Renal cortical epithelial cell (primary cell): ENCODE measurements at regions not wholly inside any gene's neighbourhood (a gene's known extent, or its start where the extent isn't known, plus 50 kb on each side); places are given as distances from the start of the nearest gene placed in this dataset.

Experiments used
- DNase-seq: peaks from one replicate; pipeline ENCODE4 v3.0.0-alpha.2; 2011; ENCODE audit warnings: low read depth

DNA sequence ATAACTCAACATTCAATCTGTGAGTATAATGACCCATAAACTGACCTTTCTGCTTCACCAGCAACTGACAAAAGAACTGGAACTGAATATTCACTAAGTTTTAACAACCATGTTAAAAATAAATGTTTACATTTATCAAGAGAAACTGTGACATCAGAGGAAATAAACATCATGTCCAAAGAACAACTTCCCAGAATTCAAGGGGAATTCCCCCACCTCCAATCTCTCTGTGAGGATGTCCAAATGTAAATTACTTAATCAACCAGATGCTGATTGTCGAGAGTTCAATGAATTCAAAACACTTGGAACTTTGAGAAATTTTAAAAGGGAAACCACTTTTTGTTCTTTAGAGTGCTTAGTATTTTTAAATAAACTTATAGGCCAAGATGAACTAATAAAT, 365.6 kb upstream of the ADGRL2 start:
- no peak for DNase-seq

DNA sequence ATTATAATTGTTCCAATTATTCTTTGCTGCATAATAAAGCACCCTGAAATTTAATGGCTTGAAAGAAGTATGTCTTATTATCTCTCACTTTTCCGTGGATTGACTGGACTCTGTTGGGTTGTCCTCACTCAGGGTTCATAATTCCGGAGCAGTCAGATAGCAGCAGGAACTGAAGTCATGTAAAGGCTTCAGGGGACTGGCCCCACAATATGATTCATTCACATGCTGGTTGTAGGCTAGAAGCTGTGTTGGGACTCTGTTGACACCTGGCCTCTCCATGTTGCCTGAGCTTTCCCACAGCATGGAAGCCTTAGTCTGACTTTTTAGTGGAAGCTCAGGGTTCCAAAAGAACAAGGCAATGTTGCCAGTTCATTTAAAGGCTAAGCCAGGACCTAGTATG, 367.1 kb upstream of the ADGRL2 start:
- DNase-seq: no peak

DNA sequence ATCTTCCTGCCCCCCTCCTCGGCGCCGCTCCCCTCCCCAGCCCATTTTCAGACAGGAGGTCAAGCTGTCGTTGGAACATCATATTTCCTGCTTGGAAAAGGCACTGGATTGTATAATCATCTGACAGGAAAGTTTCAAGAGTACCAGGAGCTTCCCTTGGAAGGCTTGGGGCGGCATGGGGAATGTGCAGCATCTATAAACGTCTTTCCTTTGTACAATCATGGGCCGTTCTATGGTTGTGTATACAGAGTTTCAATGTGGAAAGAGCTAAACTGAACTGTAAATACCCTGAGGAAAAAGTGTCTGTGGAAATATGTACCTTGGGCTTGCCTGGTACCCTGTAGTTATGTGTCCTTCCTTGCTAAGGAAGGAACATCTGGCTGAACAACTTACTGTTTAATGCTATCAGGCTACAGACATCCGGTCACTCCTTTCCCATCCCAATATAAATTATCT, 368.1 kb upstream of the ADGRL2 start:
- DNase-seq: no peak

DNA sequence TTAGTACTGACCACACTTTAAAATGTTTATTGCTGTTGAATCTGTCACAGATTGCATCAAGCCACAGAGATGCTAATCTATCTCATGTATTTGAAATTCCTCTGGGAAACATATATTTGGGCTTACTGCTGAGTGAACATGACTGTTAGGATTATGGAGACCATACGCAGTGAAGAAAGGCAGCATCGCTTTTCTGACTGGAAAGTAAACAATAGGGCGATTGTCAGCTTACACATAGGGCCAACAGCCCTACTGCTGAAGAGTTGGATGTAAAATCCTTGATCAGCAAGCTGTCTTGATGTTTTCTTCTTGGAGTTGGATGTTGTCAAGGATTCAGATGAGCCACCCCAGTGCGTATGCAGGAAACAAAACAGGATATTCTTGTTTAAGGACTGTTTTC, 368.7 kb upstream of the ADGRL2 start:
- no peak for DNase-seq

DNA sequence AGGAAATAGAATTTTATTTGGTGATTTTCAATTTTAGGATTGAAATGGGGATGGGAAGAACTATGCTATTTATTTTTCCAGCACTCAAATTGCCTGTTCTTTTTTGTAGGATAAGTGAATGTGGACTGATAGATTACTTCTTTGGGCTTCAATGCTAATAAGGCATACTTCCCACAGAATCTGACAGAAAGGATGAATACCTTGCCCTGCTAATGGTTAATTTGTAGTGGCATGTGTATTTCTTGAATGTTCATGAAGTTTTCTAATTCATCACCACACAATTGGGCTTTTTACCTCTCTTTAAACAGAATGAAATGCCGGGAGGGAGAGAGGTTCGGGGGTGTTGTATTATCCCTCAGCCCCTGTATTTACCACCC, 369.1 kb upstream of the ADGRL2 start:
- no peak for DNase-seq

DNA sequence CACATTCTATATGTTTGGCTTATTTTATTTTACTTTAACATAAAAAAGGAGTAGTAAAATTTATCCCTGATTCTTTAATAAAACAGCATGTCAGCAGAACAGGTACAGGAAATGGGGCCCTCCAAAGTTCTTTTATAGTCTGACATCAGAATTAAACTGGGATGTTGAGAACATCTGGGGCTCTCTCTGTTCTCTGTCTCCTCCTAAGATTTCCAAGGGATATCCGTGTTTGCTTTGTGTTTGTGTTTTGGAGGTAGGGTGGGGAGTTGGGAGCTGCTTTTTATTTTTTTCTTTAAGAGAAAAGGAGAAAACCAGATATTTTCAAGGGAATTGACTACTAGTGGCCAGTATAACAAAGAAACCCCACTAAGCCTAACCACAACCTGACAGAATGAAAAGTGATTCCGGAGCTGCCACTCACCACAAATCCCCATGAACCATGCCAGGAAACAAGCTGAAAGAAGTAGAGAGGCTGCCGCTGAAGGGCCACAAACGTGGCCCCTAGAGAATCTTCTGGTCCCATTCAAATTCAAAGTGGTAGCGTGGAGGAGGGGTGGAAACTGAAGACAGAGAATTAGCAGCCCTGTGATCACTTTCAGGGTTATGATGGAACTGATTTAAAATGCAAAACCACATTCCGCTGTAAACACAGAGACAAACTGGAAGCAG, 369.6 kb upstream of the ADGRL2 start:
- peak; percentile 38 for DNase-seq

DNA sequence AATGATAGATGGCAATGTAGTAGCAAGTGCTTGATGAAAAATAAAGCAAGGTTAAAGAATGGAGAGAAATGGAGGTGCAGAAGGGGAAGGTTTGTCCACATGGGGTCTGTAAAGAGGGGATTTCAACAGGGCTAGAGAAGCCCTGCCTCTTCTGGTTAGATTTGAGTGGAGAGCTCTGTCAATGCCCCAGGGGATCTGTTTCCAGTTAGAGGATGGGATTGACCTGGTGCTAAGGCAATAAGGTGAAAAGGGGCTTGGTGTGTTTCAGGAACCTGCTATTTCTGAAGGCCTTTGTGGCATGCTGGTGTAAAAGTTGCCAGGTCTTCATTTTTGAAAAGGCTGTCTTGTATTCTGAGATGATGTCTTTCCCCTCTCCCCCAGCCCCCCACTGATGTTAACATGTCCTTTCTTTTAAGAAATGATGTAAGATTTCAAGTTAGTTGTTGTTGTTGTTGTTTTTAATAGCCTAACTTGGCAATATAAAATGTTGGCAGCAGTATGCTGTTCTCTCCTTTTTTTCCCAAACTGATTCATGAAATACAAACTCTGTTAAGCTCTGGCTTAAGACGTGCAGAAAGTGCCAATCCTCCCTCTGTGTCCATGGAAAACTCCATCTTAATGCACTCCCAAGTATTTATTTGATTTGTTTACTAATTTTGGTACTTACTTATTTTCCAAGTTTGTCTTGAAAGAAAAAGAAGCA, 370.3 kb upstream of the ADGRL2 start:
- DNase-seq: no peak

DNA sequence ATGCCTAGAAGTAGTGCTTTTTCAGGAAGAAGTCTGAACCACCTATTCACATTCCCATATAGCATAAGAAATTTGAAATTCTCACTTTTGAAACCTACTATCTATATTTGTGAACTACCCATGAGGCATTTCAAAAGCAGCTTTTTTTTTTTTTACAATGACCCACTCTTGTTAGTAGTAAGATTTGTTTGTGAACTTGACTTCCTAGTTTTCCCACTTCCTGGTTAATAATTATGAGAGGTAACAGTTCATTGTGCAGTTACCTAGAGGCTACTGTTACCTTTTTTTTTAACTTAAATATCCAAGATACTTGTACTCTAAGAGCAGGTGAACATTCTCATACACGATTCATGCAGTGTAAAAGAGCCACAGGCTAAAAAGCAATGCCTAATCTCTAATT, 371.7 kb upstream of the ADGRL2 start:
- DNase-seq: peak; percentile 93

DNA sequence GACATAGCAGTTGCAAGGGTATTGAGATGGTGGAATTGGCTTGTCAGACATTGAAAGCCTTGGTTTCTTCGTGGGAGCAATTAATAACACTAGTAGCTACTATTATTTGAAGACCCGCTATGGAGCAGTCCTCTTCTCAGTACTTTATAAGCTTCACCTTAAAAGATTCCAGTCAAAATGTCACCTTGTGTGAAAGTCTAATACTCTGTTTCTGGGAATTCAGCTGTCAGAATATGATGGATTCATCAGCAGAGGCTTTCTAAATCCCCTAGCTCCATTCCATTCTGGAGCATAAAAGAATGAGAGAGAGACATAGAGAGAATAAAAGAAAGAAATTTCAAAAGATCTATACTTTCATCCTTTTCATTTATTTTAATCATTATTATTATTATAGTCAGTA, 375.9 kb upstream of the ADGRL2 start:
- no peak for DNase-seq

DNA sequence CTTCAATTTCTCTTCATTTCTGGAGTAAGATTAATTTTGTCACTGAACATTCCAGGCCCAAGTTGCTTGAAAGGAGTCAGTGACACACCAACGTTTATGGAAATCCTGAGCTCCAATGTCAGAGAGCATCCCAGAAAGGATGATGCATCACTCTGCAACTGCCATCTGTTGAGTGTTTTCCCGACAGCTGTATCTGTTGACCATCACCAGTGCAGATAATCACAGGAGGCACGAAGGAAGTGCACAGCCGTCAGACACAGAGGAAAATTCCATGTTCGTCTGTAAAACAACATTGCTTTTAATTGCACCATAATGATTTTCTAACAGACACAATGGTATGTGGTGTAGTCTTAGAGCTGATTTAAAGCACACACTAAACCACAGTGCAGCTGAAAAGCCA, 376.7 kb upstream of the ADGRL2 start:
- DNase-seq: no peak

DNA sequence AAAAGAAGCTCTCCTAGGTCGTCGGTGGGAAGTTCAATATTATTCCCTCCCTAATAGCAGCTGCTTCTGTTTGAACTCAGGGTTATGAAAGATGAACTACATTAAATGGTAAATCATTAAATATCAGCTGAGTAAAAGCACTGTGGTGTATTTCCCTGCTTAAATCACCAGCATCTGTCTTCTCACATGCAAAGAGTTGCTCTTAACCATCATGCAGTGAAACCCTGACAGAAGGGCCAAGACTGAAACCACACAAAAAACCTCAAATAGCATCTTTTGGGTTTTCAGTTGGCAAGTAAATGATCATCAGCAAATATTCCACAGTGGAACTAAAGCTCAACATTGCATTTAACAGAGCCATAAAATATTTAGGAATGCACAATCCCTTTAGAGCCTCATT, 380.0 kb upstream of the ADGRL2 start:
- DNase-seq: no peak

DNA sequence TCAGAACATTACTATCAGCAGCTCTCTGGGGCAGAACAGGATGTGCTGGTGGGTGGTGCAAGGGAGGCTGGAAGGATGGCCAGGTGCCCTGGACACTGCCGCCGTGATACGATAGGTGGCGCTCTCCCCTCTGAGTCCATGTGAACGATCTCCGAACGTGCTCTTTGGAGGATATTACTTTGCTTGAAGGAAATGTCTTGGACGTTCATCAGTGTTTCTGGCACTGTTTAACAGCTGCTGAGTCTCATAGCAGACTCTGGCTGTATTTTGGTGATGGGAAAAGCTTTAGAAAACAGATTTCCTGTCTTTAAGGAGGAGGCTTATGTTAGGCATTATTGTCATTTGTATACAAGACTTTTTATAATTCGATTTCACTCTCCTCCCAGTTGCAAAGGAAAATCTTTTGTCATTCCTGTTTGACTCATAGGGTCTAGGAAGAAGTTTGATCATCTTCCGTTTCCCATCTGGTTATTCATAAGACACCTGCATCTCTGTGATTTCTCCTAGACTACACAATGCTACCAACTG, 386.2 kb upstream of the ADGRL2 start:
- DNase-seq: peak; percentile 49

DNA sequence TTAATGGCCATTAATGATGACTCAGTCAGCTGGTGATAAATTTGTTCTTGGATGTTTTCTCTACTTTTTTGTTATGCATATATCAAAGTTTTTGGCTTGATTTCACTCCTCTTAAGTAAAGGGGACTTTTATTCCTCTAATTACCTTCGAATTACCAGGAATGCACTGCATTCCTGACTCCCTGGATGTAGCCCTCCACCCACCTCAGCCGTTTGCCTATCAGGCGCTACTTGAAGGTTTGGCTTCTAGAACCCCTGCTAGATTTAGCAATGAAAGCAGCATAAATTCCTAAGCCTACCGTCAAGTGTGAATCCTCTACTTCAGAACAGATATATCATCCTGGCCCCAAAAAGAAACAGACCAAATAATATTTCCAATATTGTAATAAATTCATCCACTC, 387.8 kb upstream of the ADGRL2 start:
- no peak for DNase-seq

DNA sequence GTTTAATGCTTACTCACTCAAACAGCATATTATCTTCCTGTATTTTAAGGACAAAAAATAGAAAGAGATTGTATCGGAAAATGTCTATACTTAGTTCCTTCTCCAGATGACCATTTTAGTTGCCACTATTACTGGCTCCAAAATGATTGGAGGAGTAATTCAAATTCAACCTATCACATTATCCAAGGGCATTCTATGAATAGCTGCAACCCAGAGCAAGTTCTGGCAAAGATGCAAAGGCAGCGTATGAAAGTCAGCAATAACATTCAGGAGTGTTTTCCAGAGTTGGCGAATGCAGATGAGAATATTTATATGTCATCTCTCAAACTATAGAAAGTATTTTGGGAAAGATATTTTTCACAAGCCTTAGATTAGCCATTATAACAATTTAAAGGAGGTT, 389.8 kb upstream of the ADGRL2 start:
- DNase-seq: no peak

DNA sequence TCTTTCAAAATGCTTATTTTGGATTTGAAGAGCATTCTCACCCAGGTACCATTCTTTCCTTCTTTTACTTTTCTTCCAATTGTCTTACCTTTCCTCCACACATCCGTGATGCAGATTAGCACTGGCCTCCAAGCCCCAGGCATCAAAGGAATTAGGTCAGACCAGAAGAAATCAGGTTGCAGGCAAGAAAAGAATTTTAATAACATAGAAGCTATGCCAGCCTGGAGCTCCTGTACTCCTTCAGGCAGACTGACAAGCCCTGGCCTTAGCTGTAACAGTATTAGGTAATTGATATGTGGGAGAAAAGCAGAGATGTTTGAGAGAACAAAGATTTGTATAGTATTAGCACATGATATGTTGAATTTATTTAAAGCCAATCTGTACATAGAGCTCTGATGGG, 390.4 kb upstream of the ADGRL2 start:
- DNase-seq: no peak

DNA sequence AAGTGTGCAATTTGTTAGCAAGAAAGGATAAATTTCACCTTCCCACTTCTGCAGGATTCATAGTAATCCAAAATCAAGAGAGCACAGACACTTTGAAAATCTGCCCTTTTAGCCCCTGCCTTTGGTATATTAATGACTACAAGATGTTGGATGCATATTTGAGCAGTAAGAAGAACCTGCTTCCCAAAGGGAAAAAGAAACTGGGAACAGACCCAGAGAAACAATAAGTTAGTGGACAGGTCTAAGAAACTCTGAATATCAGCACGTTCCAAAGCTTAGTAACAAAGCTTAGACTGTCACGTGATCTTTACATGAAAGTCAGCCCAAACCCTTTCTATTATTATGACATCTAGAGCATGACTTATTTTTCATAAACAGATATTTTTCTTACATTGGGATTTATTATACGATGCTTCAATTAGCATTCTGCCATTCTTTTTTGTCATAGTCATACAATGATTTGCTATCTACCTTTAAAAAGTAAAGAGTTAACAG, 390.9 kb upstream of the ADGRL2 start:
- no peak for DNase-seq

DNA sequence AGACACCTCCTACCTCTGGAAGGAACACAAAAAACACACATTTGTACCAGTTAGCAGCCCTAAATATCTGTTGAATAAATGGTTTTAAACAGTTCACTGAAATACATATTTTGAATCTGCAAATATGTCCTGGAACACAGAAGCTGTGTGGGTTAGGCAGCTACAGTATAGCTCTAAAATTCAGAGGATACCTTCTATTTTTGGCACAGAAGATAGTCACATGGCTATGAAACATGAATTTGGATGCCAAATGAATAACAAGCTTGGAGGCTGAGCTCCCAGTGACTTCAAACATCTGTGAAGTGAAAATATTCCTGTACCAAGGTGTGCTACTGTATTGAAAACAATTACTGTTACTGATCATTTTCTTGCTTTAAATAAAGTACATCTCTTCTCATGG, 391.5 kb upstream of the ADGRL2 start:
- DNase-seq: no peak

DNA sequence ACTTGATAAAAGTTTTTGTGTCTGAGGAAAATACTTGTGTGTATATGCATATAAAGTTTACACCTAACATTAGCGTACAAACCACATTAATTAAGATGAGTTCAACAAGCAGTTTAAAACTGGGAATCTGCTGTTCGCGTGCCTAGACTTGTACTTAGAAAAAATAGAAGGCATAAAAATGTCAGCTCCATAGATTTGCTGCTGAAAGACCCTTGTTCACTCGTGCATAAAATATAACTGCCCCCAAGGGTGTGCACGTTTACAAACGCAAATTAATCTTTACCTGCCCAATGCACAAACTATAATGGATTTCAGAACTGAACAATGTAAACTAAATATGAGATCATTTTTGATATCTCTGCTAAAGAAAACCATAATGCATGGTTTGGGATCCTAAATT, 392.3 kb upstream of the ADGRL2 start:
- no peak for DNase-seq

DNA sequence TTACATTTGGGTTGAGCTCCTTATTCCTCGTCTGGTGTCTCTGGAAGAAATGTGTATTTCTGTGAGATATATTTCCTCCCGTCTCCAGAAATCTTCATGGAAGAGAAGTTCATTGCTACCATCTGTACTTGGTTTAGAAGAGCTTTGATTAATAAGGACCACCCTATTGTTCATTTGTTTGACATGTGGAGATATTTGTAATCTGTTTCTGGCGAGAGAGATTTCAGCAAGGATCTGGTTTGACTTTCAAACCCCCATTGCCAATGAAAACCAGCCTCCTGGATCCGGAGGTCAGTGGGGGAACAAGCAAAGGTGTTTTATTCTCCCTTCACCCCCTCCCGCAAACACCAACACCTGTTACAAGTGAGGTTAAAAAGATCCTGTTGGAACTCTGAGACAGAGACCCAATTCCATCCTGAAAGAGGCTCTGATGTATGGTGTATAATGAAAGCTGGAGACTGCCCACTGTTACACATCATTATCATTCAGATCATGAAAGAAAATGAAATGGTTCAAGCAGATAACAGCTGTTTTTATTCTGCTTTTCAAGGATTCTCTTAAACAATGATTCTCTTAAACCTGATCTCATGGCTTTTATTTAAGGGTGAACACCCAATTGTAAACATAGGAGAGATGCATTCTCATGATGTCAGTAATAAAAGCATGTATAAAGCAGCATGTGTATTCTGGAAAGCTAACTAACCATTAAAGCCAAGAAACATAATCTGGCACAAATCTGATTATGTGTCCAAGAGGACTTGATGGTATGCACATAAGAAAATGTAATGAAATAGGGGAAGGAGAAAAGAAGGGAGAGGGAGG, 393.5 kb upstream of the ADGRL2 start:
- DNase-seq: no peak

DNA sequence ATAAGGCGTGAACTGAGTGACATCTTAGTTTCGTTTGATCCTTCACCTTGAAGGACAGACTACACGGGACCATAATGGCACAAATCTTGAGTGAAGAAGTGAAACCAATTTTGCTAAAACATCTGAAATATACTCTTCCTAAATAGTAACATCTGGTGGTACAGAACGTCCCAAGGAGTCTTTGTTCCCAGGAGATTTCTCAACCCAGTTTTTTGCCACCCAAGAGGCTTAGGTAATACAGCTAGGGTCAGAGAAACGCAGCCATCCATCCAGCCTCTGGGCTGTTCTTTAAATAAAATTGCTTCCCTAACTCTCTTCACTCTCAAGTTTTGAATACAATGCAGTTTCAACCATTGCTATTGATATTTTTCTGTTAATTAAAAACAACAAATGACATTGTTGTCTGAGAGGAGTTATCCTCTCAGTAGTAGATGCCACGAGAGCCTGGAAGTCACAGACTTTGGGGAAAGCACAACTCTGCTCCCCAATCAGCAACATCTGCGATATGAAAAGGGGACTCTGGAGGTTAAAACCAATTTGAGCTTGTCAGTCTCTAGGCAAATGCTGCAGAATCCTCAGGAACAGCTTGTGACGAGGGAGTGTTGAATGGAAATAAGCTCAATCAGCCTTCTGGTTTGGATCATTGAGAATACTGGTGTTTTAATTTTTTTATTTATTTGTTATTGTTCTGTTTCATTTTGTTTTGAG, 394.3 kb upstream of the ADGRL2 start:
- no peak for DNase-seq

DNA sequence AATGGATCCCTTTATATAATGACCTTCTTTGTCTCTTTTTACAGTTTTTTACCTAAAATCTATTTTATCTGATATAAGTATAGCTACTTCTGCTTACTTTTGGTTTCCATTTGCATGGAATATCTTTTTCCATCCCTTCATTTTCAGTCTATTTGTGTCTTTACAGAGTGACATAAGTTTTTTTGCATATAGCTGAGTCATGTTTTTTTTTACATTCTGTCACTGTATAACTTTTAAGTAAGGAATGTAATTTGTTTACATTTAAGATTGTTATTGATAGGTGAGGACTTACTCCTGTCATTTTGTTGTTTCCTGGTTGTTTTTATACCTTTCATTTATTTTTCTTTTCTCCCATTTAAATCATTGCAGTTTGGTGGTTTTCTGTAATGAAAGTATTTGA, 402.7 kb upstream of the ADGRL2 start:
- DNase-seq: peak; percentile 5
